Fibroblast of gingiva (primary cell): ENCODE measurements at regions not wholly inside any gene's neighbourhood (a gene's known extent, or its start where the extent isn't known, plus 50 kb on each side); places are given as distances from the start of the nearest gene placed in this dataset.
"Not testable (repeated sequence)": the region's sequence is repeated elsewhere in the genome, so short reads cannot be mapped to it uniquely, and the experiment has no call there.

Experiments
- DNase-seq: peaks from one replicate; pipeline ENCODE4 v3.0.0-alpha.2; 2011; ENCODE audit warnings: low read depth

DNA sequence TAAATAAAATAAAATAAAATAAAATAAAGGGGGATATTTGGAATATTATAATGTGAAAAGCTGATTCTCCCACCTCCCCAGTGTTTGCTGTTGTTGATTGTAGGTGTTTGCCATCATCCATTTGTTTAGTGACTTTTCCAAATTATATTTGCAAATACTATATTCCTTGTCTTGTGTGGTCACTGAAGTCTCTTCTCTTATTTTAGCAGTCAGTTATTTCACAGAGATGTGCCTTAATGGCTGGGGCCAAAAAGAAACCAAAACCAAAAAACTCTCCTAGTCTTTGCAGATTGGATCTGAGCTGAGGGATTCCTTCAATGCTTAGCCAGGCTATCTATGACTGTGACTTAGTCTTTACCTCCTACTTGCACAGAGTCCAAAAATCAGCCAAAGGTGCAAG is 70.9 kb upstream of the ZNF169 start:
- no peak for DNase-seq

DNA sequence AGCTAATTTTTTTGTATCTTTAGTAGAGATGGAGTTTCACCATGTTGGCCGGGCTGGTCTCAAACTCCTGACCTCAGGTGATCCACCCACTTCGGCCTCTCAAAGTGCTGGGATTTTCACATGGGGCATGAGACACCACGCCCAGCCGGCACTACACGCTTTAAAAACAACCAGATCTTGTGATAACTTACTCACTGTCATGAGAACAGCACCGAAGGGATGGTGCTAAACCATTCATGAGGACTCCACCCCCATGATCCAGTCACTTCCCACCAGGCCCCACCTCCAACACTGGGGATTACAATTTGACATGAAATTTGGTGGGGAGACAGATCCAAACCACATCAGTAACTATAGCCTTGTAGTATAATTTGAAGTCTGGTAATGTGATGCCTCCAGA is 67.4 kb upstream of the ZNF169 start:
- DNase-seq = not testable (repeated sequence)

DNA sequence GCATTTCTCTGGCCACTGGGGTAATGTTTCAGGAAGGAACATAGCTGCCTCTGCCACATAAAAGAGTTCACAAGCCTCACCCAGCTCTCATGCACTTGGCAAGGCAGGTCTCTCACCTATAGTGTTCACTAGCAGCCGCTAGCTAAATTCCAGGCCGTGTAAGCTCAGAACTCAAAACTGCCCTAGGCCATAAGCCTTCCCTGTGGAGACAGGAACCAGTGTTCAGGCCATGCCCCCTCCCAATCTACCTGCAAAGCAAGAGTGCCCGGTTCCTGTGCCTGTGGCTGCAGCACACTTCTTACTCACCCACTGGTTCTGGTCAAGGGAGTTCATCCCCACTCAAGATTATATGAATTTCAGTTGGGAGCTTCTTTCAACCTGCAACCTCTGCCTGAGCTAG is 60.7 kb upstream of the ZNF169 start:
- no peak for DNase-seq

DNA sequence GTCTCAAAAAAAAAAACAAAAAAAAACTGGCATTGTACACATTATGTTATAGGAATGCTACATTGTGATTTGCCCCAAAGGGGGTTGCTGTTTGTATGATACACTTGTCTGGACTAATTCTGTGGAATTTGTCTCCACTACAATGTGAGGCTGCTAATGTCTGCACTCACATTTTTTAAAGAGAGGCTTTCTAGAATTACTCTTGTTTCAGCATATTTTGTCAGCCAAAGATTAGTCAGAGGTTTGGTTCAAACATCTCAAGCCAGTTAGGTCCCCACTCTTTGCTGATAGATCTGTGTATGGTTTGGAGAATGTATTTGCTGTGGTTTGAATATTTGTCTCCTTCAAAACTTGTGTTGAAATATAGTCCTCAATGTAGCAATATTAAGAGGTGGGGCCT is 59.3 kb upstream of the ZNF169 start:
- peak; percentile 52 for DNase-seq

DNA sequence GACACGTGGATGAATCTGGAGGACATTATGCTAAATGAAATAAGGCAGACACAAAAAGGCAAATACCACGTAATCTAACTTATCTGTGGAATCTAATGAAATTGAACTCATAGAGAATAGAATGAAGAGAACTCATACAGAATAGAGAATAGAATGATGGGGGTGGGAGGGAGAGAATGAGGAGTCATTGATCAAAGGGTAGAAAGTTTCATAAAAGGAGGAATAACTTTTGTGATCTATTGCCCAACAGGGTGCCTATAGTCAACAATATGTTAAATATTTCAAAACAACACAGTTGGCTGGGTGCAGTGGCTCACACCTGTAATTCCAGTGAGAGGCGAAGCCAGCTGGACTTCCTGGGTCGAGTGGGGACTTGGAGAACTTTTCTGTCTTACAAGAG is 54.9 kb upstream of the ZNF169 start:
- no peak for DNase-seq

DNA sequence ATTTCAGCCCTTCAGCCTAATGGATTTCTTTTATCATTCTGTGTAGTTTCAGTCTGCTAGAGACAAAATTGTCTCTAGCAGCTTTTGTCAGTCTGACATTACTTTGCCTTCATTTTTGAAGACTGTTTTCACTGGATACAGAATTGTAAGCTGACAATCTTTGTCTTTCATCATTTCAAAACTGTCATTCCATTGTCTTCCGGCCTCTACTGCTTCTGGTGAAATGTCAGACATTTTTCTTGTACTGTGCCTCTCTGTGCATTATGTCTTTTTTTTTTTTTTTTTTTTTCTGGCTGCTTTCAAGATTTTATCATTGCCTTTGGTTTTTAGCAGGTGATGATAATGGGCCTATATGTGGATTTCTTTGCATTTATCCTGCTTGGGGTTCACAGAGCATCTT is 51.3 kb upstream of the ZNF169 start:
- DNase-seq = no peak
